Panc1 (cell line): ENCODE measurements at regions not wholly inside any gene's neighbourhood (a gene's known extent, or its start where the extent isn't known, plus 50 kb on each side); places are given as distances from the start of the nearest gene placed in this dataset.

ENCODE experiments used
- ATAC-seq: fragments of 200-7000 bp; cut with Tn5 transposase; 2 replicates; pipeline ENCODE4 v1.9.1; 2020; ENCODE audit warnings: mild to moderate bottlenecking, moderate library complexity
- BruUV-seq: library from RNA; stranded (reverse); fragments of 400-500 nt; replicated peaks from 2 replicates; lab custom pipeline; 2021; lab: Mats Ljungman, UMichigan
- CTCF ChIA-PET: fragments of 300-600 bp; sonication (Branson Sonifier 250); formaldehyde crosslinking; loops from one replicate; lab custom pipeline; 2022; ENCODE audit warnings: antibody characterized with exemption; lab: Charles Lee
- POLR2A ChIA-PET: fragments of 300-600 bp; sonication (Branson Sonifier 250); formaldehyde crosslinking; loops from one replicate; lab custom pipeline; 2022; ENCODE audit warnings: antibody characterized with exemption; lab: Charles Lee
- DNase-seq: peaks from one replicate; pipeline ENCODE4 v3.0.0-alpha.2; 2010; ENCODE audit warnings: low read depth, low spot score
- H3K27ac ChIP-seq: 2 replicates; pipeline ENCODE4 v1.5.1; 2011; ENCODE audit warnings: mild to moderate bottlenecking, low read length, inconsistent platforms
- H3K27me3 ChIP-seq: fragments of 200-500 bp; sonication (Bioruptor generic); 2 replicates; pipeline ENCODE4 v1.6.0; 2014; ENCODE audit warnings: low read length, inconsistent platforms; ENCODE audit not compliant: control insufficient read depth, insufficient read depth
- H3K36me3 ChIP-seq: fragments of 200-500 bp; sonication (Bioruptor generic); 2 replicates; pipeline ENCODE4 v1.5.1; 2014; ENCODE audit warnings: inconsistent platforms, mild to moderate bottlenecking, low read length, moderate library complexity; ENCODE audit not compliant: control insufficient read depth, insufficient read depth
- H3K4me1 ChIP-seq: 2 replicates; pipeline ENCODE4 v1.5.1; 2011; ENCODE audit warnings: inconsistent platforms, mild to moderate bottlenecking, low read length, moderate library complexity; ENCODE audit not compliant: control insufficient read depth, insufficient read depth
- H3K4me3 ChIP-seq, 2 experiments: 2 replicates each; pipeline ENCODE4 v1.5.1; 2011 to 2012; ENCODE audit warnings: low read depth in 2 of 2, low read length in 2 of 2, mild to moderate bottlenecking in 2 of 2, inconsistent platforms in 1 of 2, moderate library complexity in 1 of 2
- H3K9me3 ChIP-seq: fragments of 200-500 bp; sonication (Bioruptor generic); 2 replicates; pipeline ENCODE4 v1.5.1; 2014; ENCODE audit warnings: low read depth, mild to moderate bottlenecking, inconsistent platforms, low read length, moderate library complexity; ENCODE audit not compliant: control insufficient read depth, insufficient read depth
- CTCF ChIP-seq: fragments of 450-650 bp; IDR thresholded peaks from 2 replicates; pipeline ENCODE4 v1.5.1; 2017; ENCODE audit warnings: mild to moderate bottlenecking
- POLR2AphosphoS5 ChIP-seq: IDR thresholded peaks from 2 replicates; pipeline ENCODE4 v1.6.1; 2012; ENCODE audit warnings: mild to moderate bottlenecking, low read depth, low read length, moderate library complexity
- REST ChIP-seq, 2 experiments: IDR thresholded peaks; 2 replicates each; pipeline ENCODE4 v1.6.1; 2011 to 2012; ENCODE audit warnings: low read depth in 2 of 2, control low read depth in 1 of 2, low read length in 1 of 2, mild to moderate bottlenecking in 1 of 2, moderate library complexity in 1 of 2; ENCODE audit not compliant: insufficient read depth in 1 of 2
- SIN3A ChIP-seq: IDR thresholded peaks from 2 replicates; pipeline ENCODE4 v1.6.1; 2012; ENCODE audit warnings: low read depth, mild to moderate bottlenecking, low read length, moderate library complexity, borderline replicate concordance; ENCODE audit not compliant: insufficient read depth
- TCF7L2 ChIP-seq: IDR thresholded peaks from 2 replicates; pipeline ENCODE4 v1.6.1; 2011; ENCODE audit warnings: mild to moderate bottlenecking, low read depth, low read length, inconsistent platforms
- in situ Hi-C: cut with HindIII; loops from 2 replicates; pipeline ENCODE4 v1.10.0; 2016; ENCODE audit warnings: low sequenced_read_pairs, low pct_unique_long_range_greater_than_20kb
- intact Hi-C: fragments of 100-400 bp; cut with micrococcal nuclease; formaldehyde crosslinking; loops from one replicate; pipeline ENCODE4 v1.10.0; 2022; ENCODE audit not compliant: unreplicated experiment

- ATAC-seq (no peak), DNase-seq (no peak)
- H3K36me3 ChIP-seq: no peaks in the 10 kb centered on the region
- intact Hi-C loops (no loop called here), in situ Hi-C loops (no loop called here)
- ChIA-PET CTCF (no interaction called here), POLR2A (no interaction called here)
- H3K4me3 ChIP-seq: no peak overlapping the region
- no peaks in the 10 kb centered on the region for H3K9me3 ChIP-seq
- BruUV-seq: no TSS peak
- no peaks in the 10 kb centered on the region for H3K4me1 ChIP-seq
- peaks cover 2% of the 10 kb centered on the region; the same call in 1 of the 2 replicates for H3K27me3 ChIP-seq
- TF ChIP-seq TCF7L2: no peak
- no peak for TF ChIP-seq CTCF
- no peak for TF ChIP-seq POLR2AphosphoS5
- no peak overlapping the region for H3K27ac ChIP-seq
These were observed 157.6 kb upstream of the VASH1 start for GRCh38 chr14:76603713-76604112.

DNA sequence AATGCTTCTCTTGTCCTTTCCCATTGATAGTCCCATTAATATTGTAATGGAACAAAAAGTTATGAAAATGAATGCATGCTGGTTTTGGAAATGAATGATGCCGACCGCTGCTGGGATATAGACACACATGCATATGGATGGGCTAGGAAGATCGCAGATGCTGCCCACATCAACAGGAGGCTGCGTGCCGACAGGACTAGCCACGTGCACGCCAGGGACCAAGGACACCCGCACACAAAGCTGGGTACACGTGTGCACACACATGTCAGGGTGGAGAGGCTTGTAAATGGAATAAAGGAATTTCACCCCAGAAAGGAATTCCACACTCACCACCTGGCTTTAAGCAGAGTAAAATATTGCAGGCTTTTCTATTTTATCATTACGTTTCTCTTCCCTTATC, 153.8 kb upstream of the VASH1 start:
- in situ Hi-C loops (no loop called here), intact Hi-C loops (no loop called here)
- Histone ChIP-seq H3K4me1 (no peaks in the 10 kb centered on the region), H3K36me3 (no peaks in the 10 kb centered on the region), H3K9me3 (no peaks in the 10 kb centered on the region), H3K27me3 (peaks cover 3% of the 10 kb centered on the region; the same call in 1 of the 2 replicates), H3K27ac (no peak overlapping the region), H3K4me3 (no peak overlapping the region)
- ATAC-seq (no peak), DNase-seq (no peak)
- TF ChIP-seq CTCF (no peak), SIN3A (no peak), REST (IDR thresholded peaks at IDR 0.05; ENCODE audit: insufficient read depth in 1 of 2, low read depth in 2 of 2, low read length in 1 of 2) (no peak), TCF7L2 (no peak), POLR2AphosphoS5 (no peak)
- ChIA-PET CTCF (no interaction called here), POLR2A (no interaction called here)
- BruUV-seq: no TSS peak
